K562 (cell line): ENCODE measurements at regions not wholly inside any gene's neighbourhood (a gene's known extent, or its start where the extent isn't known, plus 50 kb on each side); places are given as distances from the start of the nearest gene placed in this dataset.

ENCODE experiments used
- ATAC-seq: fragments of 200-7000 bp; cut with Tn5 transposase; 3 replicates; pipeline ENCODE4 v1.9.1; 2020; ENCODE audit warnings: moderate library complexity
- BruUV-seq: library from RNA; stranded (reverse); fragments of 400-500 nt; replicated peaks from 2 replicates; lab custom pipeline; 2021; lab: Mats Ljungman, UMichigan
- CTCF ChIA-PET: fragments of 300-600 bp; formaldehyde crosslinking; extraction: SDS; loops from one replicate; lab custom pipeline; 2021; ENCODE audit warnings: low intra/inter-chr PET ratio; lab: Yijun Ruan, JAX
- POLR2A ChIA-PET: fragments of 300-600, 350-650 bp; sonication (Branson Sonifier 250); formaldehyde crosslinking; extraction: SDS; loops from one replicate; lab custom pipeline; 2021; ENCODE audit warnings: antibody characterized with exemption, inconsistent platforms; lab: Yijun Ruan, JAX
- DNase-seq, 4 experiments: peaks; one replicate each; pipeline versions ENCODE4 v3.0.0 to v3.0.0-alpha.2; 2011 to 2018; ENCODE audit warnings: low spot score in 3 of 4, mixed read lengths in 3 of 4; ENCODE audit errors: extremely low read depth in 1 of 4
- FAIRE-seq: peaks from 2 replicates; lab custom pipeline; 2011; peaks lifted over from hg19 to GRCh38; lab: Jason Lieb, UNC
- H2AFZ ChIP-seq: 2 replicates; pipeline ENCODE4 v1.6.0; 2011; ENCODE audit warnings: low read depth, low read length, control low read depth, inconsistent platforms
- H3K27ac ChIP-seq: fragments of 200-600 bp; 3 replicates; pipeline ENCODE4 v1.8.0; 2011; ENCODE audit warnings: low read depth, mild to moderate bottlenecking, control low read depth, inconsistent platforms, low read length, moderate library complexity, mixed read lengths; ENCODE audit errors: extremely low read depth
- H3K27me3 ChIP-seq, 2 experiments: fragments of 300-600 bp in 1 of 2; 2 replicates in 1 of 2; 3 replicates in 1 of 2; pipeline versions ENCODE4 v1.6.0 to v1.8.0; 2011; ENCODE audit warnings: inconsistent platforms in 2 of 2, low read length in 2 of 2, mild to moderate bottlenecking in 1 of 2, mixed read lengths in 1 of 2, moderate library complexity in 1 of 2; ENCODE audit not compliant: control insufficient read depth in 2 of 2, insufficient read depth in 2 of 2
- H3K36me3 ChIP-seq: fragments of 300-600 bp; 3 replicates; pipeline ENCODE4 v1.8.0; 2011; ENCODE audit warnings: mild to moderate bottlenecking, low read length, inconsistent platforms; ENCODE audit not compliant: control insufficient read depth, insufficient read depth
- H3K4me1 ChIP-seq, 2 experiments: fragments of 200-600 bp in 1 of 2; replicated peaks in 1 of 2; 2 replicates in 1 of 2; 3 replicates in 1 of 2; pipeline versions ENCODE4 v1.5.1 to v1.8.0; 2011; ENCODE audit warnings: inconsistent platforms in 2 of 2, low read length in 2 of 2, mild to moderate bottlenecking in 1 of 2, mixed read lengths in 1 of 2, moderate library complexity in 1 of 2; ENCODE audit not compliant: control insufficient read depth in 2 of 2, insufficient read depth in 2 of 2
- H3K4me2 ChIP-seq: 2 replicates; pipeline ENCODE4 v1.6.1; 2011; ENCODE audit warnings: low read length, control low read depth, inconsistent platforms, mixed read lengths; ENCODE audit not compliant: insufficient read depth
- H3K4me3 ChIP-seq: fragments of 200-600 bp; sonication (generic), shearing (Covaris generic); 2 replicates; pipeline ENCODE4 v1.5.1; 2016; ENCODE audit warnings: control low read depth, inconsistent platforms
- H3K79me2 ChIP-seq: fragments of 200-600 bp; 3 replicates; pipeline ENCODE4 v1.8.0; 2011; ENCODE audit warnings: low read length, inconsistent platforms; ENCODE audit not compliant: control insufficient read depth, insufficient read depth
- H3K9ac ChIP-seq, 2 experiments: 2 replicates each; pipeline versions ENCODE4 v1.6.0 to v1.6.1; 2011; ENCODE audit warnings: low read depth in 2 of 2, low read length in 2 of 2, control low read depth in 1 of 2, inconsistent platforms in 1 of 2, mild to moderate bottlenecking in 1 of 2, mixed read lengths in 1 of 2; ENCODE audit not compliant: insufficient read depth in 1 of 2
- H3K9me1 ChIP-seq: one replicate; pipeline ENCODE4 v1.6.0; 2011; ENCODE audit warnings: inconsistent platforms, mild to moderate bottlenecking, low read length, moderate library complexity; ENCODE audit not compliant: control insufficient read depth, insufficient read depth
- H3K9me3 ChIP-seq: replicated peaks from 2 replicates; pipeline ENCODE4 v1.5.1; 2011; ENCODE audit warnings: low read depth, low read length, inconsistent platforms; ENCODE audit not compliant: control insufficient read depth, insufficient read depth
- H4K20me1 ChIP-seq: replicated peaks from 2 replicates; pipeline ENCODE4 v1.6.1; 2011; ENCODE audit warnings: low read length, inconsistent platforms, mixed read lengths; ENCODE audit not compliant: control insufficient read depth, insufficient read depth
- CCNT2 ChIP-seq: IDR thresholded peaks from 2 replicates; pipeline ENCODE4 v1.6.1; 2011; ENCODE audit warnings: borderline replicate concordance, low read depth, mild to moderate bottlenecking, moderate library complexity, mixed read lengths, low read length; ENCODE audit not compliant: insufficient read length; ENCODE audit errors: extremely low read depth
- ELF1 ChIP-seq: fragments of 200-800 bp; sonication (Bioruptor generic); IDR thresholded peaks from 2 replicates; pipeline ENCODE4 v1.6.1; 2016; ENCODE audit warnings: missing genetic modification characterization, missing compliant biosample characterization
- FOXJ2 ChIP-seq: fragments of 200-800 bp; sonication (Bioruptor generic); IDR thresholded peaks from 2 replicates; pipeline ENCODE4 v1.6.1; 2016; ENCODE audit warnings: missing genetic modification characterization, missing compliant biosample characterization
- KDM4B ChIP-seq, 2 experiments: fragments of 450-650 bp in 1 of 2; sonication (generic) in 1 of 2; IDR thresholded peaks; 2 replicates each; pipeline ENCODE4 v1.6.1; 2016 to 2017; ENCODE audit warnings: borderline replicate concordance in 2 of 2, antibody characterized with exemption in 1 of 2, low read depth in 1 of 2, mild to moderate bottlenecking in 1 of 2
- NUFIP1 ChIP-seq: fragments of 450-650 bp; IDR thresholded peaks from 2 replicates; pipeline ENCODE4 v1.6.1; 2018; ENCODE audit not compliant: partially characterized antibody
- RB1 ChIP-seq: fragments of 450-650 bp; IDR thresholded peaks from 2 replicates; pipeline ENCODE4 v1.6.1; 2017; ENCODE audit warnings: low read depth, mild to moderate bottlenecking
- TAF1 ChIP-seq: IDR thresholded peaks from 2 replicates; pipeline ENCODE4 v1.6.1; 2011; ENCODE audit warnings: mild to moderate bottlenecking, low read length, moderate library complexity; ENCODE audit not compliant: insufficient read depth, control insufficient read depth, severe bottlenecking; ENCODE audit errors: extremely low read depth
- ZNF12 ChIP-seq: sonication (generic); formaldehyde crosslinking; IDR thresholded peaks from 2 replicates; pipeline ENCODE4 v1.4.0; 2020; ENCODE audit warnings: mild to moderate bottlenecking, missing genetic modification reagents
- ZNF445 ChIP-seq: fragments of 250-450 bp; sonication (Bioruptor Pico); IDR thresholded peaks from 2 replicates; pipeline ENCODE4 v1.4.0; 2020; ENCODE audit warnings: low read depth, mild to moderate bottlenecking, moderate library complexity
- ZZZ3 ChIP-seq: fragments of 450-650 bp; IDR thresholded peaks from 2 replicates; pipeline ENCODE4 v1.6.1; 2016; ENCODE audit warnings: antibody characterized with exemption, mild to moderate bottlenecking, moderate library complexity
- WGBS: fragments of 100-300 bp; shearing (Covaris generic); methylation state at CpG from one replicate; pipeline ENCODE4 v1.1.6; 2016; ENCODE audit warnings: low coverage, mixed read lengths; ENCODE audit not compliant: insufficient coverage; ENCODE audit errors: missing lambda C conversion rate; 5-methylcytosine and 5-hydroxymethylcytosine counted together
- in situ Hi-C: fragments of 300-500 bp; cut with MboI; formaldehyde crosslinking; loops from 4 replicates; pipeline ENCODE4 v1.15.0; 2018; ENCODE audit warnings: inconsistent platforms, mixed read lengths
- intact Hi-C: fragments of 100-400 bp; cut with micrococcal nuclease; formaldehyde crosslinking; loops from 2 replicates; pipeline ENCODE4 v1.14.2; 2022
- TF ChIP-seq, protein P1 (sequence below): fragments of 450-650 bp; IDR thresholded peaks from 2 replicates; pipeline ENCODE4 v1.7.0; 2016; ENCODE audit warnings: borderline replicate concordance
- TF ChIP-seq, protein P2 (sequence below): fragments of 450-650 bp; IDR thresholded peaks from 2 replicates; pipeline ENCODE4 v1.6.1; 2016; ENCODE audit warnings: borderline replicate concordance

GRCh38 chr19:30694156-30694755 is 322.1 kb downstream of the ZNF536 start:
- H3K4me3 ChIP-seq: no peak overlapping the region
- no peaks in the 10 kb centered on the region for H3K9me3 ChIP-seq
- no peak overlapping the region for H3K9ac ChIP-seq
- H4K20me1 ChIP-seq: no peaks in the 10 kb centered on the region; the same call in 1 of the 2 replicates
- no peak for DNase-seq
- H2AFZ ChIP-seq: no peak overlapping the region
- BruUV-seq: no TSS peak
- no peaks in the 10 kb centered on the region for H3K4me1 ChIP-seq
- 0% methylated on average over 4 of the region's 4 CpGs for WGBS
- no peaks in the 10 kb centered on the region for H3K36me3 ChIP-seq
- H3K79me2 ChIP-seq: no peaks in the 10 kb centered on the region
- intact Hi-C loops: no loop called here
- no peak overlapping the region for H3K4me2 ChIP-seq
- H3K9me1 ChIP-seq: no peaks in the 10 kb centered on the region
- ATAC-seq: no peak
- CTCF ChIA-PET: no interaction called here
- in situ Hi-C loops: no loop called here
- H3K27ac ChIP-seq: no peak overlapping the region
- H3K27me3 ChIP-seq: peaks cover 7 to 9% of the 10 kb centered on the region in 2 experiments; a peak in 4 of 5 replicates
- POLR2A ChIA-PET: no interaction called here
- TF ChIP-seq ZZZ3: no peak
- TF ChIP-seq ZNF12: no peak
- TF ChIP-seq, protein P1, sequence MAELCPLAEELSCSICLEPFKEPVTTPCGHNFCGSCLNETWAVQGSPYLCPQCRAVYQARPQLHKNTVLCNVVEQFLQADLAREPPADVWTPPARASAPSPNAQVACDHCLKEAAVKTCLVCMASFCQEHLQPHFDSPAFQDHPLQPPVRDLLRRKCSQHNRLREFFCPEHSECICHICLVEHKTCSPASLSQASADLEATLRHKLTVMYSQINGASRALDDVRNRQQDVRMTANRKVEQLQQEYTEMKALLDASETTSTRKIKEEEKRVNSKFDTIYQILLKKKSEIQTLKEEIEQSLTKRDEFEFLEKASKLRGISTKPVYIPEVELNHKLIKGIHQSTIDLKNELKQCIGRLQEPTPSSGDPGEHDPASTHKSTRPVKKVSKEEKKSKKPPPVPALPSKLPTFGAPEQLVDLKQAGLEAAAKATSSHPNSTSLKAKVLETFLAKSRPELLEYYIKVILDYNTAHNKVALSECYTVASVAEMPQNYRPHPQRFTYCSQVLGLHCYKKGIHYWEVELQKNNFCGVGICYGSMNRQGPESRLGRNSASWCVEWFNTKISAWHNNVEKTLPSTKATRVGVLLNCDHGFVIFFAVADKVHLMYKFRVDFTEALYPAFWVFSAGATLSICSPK: no peak
- TF ChIP-seq, protein P2, sequence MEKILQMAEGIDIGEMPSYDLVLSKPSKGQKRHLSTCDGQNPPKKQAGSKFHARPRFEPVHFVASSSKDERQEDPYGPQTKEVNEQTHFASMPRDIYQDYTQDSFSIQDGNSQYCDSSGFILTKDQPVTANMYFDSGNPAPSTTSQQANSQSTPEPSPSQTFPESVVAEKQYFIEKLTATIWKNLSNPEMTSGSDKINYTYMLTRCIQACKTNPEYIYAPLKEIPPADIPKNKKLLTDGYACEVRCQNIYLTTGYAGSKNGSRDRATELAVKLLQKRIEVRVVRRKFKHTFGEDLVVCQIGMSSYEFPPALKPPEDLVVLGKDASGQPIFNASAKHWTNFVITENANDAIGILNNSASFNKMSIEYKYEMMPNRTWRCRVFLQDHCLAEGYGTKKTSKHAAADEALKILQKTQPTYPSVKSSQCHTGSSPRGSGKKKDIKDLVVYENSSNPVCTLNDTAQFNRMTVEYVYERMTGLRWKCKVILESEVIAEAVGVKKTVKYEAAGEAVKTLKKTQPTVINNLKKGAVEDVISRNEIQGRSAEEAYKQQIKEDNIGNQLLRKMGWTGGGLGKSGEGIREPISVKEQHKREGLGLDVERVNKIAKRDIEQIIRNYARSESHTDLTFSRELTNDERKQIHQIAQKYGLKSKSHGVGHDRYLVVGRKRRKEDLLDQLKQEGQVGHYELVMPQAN: no peak
- TF ChIP-seq ZNF445: no peak
- TF ChIP-seq TAF1: no peak
- TF ChIP-seq RB1: no peak
- no peak for TF ChIP-seq CCNT2
- no peak for TF ChIP-seq ELF1 (tag)
- TF ChIP-seq NUFIP1: no peak
- TF ChIP-seq FOXJ2: no peak
- TF ChIP-seq KDM4B (IDR thresholded peaks at IDR 0.05; ENCODE audit: borderline replicate concordance in 2 of 2, low read depth in 1 of 2): no peak
- no peak for FAIRE-seq
